Inflammatory macrophage treated with lipopolysaccharide for 4 hours (primary cell): ENCODE measurements at regions not wholly inside any gene's neighbourhood (a gene's known extent, or its start where the extent isn't known, plus 50 kb on each side); places are given as distances from the start of the nearest gene placed in this dataset.
"Not testable (repeated sequence)": the region's sequence is repeated elsewhere in the genome, so short reads cannot be mapped to it uniquely, and the experiment has no call there.

Source experiments
- DNase-seq: peaks from one replicate; pipeline ENCODE4 v3.0.0-alpha.2; 2020

DNA sequence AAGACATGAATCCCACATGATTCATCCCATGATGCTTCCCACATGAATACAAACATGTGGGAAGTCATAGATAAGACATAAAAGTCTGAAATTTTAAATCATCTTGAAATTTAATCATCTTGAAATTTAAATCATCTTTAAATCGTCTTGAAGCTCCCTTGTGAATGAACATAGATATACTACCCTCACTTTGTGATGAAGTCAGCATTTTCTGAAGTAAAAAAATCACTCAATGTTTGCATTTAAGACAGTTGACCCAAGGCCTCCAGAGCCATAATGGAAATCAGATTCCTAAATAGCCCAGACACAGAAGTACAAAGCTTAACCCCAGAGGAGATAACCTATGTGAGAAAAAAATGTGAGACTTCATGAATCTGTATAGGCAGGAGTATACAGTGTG, 279.4 kb downstream of the ZBBX start:
- DNase-seq = no peak

DNA sequence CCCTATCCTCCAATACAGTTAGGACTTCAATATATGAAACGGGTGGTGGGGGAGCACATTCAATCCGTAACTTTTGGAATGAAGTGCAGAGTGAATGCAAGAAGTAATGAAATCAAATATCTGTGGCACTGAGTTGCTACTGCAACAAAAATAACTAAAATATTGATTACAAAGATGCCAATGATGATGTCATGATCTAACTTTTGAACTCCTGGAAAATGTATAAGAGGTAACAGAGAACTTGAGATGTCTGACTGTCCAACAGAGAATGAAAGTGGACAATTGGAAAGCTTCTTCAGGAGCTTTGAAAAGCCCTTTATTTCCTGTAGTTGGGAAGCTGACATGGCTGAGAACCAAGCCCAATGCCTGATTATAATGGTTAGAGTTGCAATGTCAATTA, 279.9 kb downstream of the ZBBX start:
- DNase-seq = no peak

DNA sequence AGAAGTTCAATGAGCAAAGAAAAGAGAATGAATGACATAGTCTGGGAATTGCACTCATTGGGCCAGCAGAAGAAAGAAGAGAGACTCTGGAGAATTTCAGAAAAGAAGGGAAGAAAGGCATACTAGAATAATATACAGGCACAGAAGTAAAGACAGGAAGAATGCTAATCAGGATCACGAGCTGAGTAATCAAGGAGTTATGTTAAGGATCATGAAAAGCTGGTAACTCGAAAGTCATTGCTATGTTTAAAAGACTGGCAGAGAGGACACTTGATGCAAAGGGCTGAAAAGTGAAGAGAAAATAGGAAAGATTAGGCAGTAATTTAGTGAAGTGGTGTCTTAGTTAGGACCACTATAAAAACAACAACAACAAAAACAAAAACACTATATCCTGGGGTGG, 284.1 kb downstream of the ZBBX start:
- DNase-seq = no peak

- DNase-seq = no peak
Measured at GRCh38 chr3:167094632-167095031, 285.5 kb downstream of the ZBBX start.

DNA sequence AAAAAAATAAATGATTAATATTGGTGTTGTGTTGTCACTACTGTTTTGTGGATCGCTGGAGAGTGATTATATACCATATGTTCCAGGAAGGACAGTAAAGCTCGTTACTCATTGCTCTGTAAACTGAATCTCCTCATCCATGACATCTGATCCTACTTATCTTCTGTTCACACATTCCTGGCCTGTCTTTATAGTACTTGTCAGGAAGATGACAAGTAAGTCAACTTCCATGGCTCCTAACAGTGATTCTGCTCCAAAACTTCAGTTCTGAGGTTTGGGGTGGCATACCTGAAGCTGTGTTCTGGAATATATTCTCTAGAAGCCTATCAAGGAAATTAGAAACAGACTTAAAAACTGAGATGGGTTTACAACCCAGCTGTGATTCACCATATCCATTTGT, 288.9 kb downstream of the ZBBX start:
- no peak for DNase-seq

GRCh38 chr3:167084545-167084944, 295.6 kb downstream of the ZBBX start:
- no peak for DNase-seq

GRCh38 chr3:167078070-167078622, 302.0 kb downstream of the ZBBX start:
- no peak for DNase-seq

GRCh38 chr3:167067787-167068161, 312.3 kb downstream of the ZBBX start:
- DNase-seq = no peak

DNA sequence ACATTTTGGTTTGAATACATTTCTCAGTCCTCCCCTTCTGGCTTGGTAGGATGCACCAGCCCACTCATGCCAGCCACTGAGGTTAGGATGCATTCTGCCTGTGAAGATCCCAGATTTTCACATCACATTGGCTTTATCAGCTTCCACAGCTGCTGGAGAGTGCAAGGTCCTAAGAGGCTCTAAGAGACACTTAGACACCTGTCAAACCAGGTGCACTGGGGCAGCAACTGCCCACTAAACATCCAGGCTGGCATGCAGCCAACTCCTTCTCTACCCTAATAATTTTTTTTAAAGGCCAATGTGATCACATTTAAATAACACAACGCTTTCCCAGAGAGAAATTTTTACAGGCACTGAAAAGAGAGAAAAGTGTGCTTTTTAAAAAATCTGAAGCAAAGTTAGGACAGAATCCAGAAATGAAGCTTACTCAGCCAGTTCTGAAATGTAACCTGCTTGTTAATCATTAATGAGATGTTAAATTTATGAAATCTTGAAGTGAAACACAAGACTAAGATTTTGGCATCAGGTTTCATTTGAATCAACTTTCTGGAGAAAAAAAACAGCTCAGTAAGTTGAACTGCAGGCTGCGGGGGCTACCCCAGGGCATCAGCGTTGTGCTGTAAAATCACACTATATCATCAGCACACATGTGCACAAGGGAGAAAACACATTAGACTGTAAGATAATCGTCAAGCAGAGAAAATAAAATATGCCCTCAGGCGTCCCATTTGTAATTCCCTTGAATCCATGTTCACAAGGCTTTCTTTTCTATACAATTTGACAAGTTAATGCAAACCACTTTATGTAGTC, 312.9 kb downstream of the ZBBX start:
- no peak for DNase-seq

- DNase-seq = no peak
Measured at GRCh38 chr3:167057581-167057980, 322.5 kb downstream of the ZBBX start.

DNA sequence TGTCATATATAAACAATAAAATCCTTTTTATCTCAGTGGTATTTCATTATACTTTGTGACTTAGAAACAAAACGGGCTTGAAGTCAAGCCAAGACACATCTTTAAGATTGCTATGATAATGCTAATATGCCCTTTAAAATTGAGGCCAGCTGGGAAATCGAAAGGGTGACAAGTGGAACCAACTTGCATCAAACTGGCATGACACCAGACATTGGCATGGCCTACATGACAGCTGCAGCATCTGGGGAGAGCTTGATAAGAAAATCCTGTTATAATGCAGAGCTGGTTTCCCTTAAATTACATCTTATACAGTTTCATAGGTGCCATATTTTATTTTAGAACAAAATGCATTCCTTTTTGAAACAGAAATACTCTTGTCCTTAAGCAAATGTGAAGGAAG, 325.2 kb downstream of the ZBBX start:
- DNase-seq = no peak

DNA sequence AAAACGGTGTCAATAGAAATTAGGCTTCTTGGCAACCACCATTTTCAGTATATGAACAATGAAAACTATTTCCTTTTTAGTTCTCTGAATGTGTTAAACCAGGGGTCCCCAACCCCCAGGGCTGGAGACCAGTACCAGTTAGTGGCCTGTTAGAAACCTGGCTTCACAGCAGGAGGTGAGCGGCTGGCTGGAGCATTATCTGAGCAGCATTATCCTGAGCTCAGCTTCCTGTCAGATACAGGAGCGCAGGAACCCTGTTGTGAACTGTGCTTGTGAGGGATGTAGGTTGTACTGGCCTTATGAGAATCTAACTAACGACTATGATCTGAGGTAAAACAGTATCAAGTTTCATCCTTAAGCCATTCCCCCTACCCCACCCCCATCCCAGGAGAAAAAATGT, 328.7 kb downstream of the ZBBX start:
- DNase-seq = no peak

DNA sequence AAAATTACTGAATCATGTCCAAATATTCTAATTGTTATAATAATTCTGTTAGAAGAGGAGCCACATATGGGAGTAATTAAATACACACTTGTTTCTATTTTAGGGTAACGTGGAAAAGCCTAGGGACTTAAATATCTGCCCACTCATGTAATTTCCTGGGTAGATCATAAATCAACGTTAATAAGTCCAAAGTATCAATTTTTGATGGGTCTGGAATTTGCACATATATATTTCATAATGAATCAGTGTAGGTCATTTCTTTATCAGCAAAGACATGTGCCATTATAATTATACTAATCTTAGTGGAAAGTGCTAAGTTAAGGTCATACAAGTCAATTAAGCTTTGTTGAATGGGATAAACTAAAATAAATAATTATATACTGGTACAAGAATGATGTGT, 346.2 kb downstream of the ZBBX start:
- DNase-seq = no peak

DNA sequence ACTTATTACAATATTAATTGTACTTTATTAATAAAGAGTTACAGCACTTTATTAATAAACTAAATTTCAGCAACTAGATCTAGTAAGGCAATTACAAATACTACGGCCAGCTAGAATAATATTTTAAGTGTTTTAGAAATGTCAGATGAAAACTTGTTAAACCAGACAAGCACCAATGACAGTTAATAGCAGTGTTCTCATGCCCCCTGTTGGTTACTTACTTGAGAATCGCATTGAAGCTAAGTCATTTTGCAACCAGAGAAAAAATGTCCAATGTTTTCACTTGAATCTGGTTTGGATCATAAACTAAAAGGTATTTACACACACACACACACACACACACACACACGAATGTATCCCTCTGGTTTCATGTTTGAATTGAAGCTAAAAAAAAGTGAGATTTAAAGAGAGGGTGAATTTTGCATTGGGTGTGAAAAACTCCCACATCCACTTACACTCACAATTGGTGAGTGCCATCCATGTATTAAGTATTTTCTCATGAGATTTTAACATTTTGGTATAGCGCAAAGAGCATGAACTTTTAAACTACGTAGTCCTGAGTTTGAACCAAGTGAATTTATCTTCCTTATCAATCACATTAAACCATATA, 347.7 kb downstream of the ZBBX start:
- peak; percentile 17 for DNase-seq

- no peak for DNase-seq
Measured at GRCh38 chr3:167031364-167032049, 348.6 kb downstream of the ZBBX start.

- no peak for DNase-seq
Measured at GRCh38 chr3:167030082-167030725, 349.9 kb downstream of the ZBBX start.

DNA sequence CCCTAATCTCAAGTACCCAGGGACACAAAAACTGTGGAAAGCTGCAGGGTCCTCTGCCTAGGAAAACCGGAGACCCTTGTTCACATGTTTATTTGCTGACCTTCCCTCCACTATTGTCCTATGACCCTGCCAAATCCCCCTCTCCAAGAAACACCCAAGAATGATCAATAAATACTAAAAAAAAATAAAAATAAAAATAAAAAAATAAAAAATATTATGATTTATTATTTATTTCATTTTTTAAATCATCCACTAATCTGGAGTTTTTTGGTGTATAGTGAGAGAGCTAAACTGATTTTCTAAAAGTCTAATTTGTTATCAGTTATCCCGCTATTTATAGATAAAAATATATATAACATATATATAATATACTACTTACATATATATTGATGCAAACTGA, 360.6 kb downstream of the ZBBX start:
- DNase-seq = not testable (repeated sequence)

GRCh38 chr3:167018591-167019111, 361.4 kb downstream of the ZBBX start:
- not testable (repeated sequence) for DNase-seq

- no peak for DNase-seq
Measured at GRCh38 chr3:167012691-167013090, 367.4 kb downstream of the ZBBX start.

DNA sequence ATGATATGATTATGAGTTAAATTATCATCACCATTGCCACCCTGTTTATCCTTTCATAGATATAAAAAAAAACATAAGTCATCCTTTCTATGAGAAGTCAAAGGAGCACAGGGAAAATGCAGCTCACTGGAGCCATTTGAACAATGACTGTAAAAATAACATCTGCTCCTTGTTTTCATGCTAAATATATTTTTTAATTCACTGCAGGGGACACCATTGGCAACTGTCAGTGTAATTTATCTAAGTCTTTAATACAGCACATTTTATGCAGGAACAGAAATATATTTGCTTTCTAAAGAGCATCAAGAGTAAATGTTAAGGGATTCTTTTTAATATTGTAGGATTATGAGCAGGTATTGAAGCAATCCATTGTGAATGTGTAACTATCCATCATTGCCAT, 371.3 kb downstream of the ZBBX start:
- no peak for DNase-seq

GRCh38 chr3:167001374-167001773, 378.7 kb downstream of the ZBBX start:
- no peak for DNase-seq

- no peak for DNase-seq
Measured at GRCh38 chr3:166993015-166993630, 387.0 kb downstream of the ZBBX start.

- no peak for DNase-seq
Measured at GRCh38 chr3:166986000-166986399, 394.1 kb downstream of the ZBBX start.
